ENCODE measurements at regions not wholly inside any gene's neighbourhood (a gene's known extent, or its start where the extent isn't known, plus 50 kb on each side); places are given as distances from the start of the nearest gene placed in this dataset.

GRCh38 chr5:2895876-2896275, 144.4 kb upstream of the IRX2 start:
- H3K27me3 Mint-ChIP-seq: no peaks in the 10 kb centered on the region
- intact Hi-C loops (cut with micrococcal nuclease): no loop called here
- POLR2A ChIA-PET: no interaction called here
- no peaks in the 10 kb centered on the region for H3K4me1 Mint-ChIP-seq
- H3K36me3 Mint-ChIP-seq (ENCODE audit: low read depth): no peaks in the 10 kb centered on the region
- no peak for DNase-seq
- no peak overlapping the region for H3K4me3 Mint-ChIP-seq
- CTCF ChIA-PET: no interaction called here
- no peak overlapping the region for H3K27ac Mint-ChIP-seq
- no peak for TF ChIP-seq CTCF (IDR thresholded peaks at IDR 0.05)
- peaks cover 3% of the 10 kb centered on the region for H3K9me3 Mint-ChIP-seq
- no peak for ATAC-seq (ENCODE audit: low read depth)

- ChIA-PET POLR2A (no interaction called here), CTCF (no interaction called here)
- Mint-ChIP-seq H3K36me3 (ENCODE audit: low read depth) (no peaks in the 10 kb centered on the region), H3K27me3 (no peaks in the 10 kb centered on the region), H3K27ac (no peak overlapping the region), H3K9me3 (no peaks in the 10 kb centered on the region), H3K4me1 (no peaks in the 10 kb centered on the region), H3K4me3 (no peak overlapping the region)
- intact Hi-C loops (cut with micrococcal nuclease): no loop called here
- ATAC-seq (ENCODE audit: low read depth) (no peak), DNase-seq (no peak)
- no peak for TF ChIP-seq CTCF (IDR thresholded peaks at IDR 0.05)
Measured at GRCh38 chr5:2895196-2895595, 143.7 kb upstream of the IRX2 start.

- no peaks in the 10 kb centered on the region for H3K4me1 Mint-ChIP-seq
- no peaks in the 10 kb centered on the region for H3K9me3 Mint-ChIP-seq
Measured at GRCh38 chr5:2894736-2895135, 143.3 kb upstream of the IRX2 start.

GRCh38 chr5:2894316-2894715, 142.8 kb upstream of the IRX2 start:
- ATAC-seq (ENCODE audit: low read depth) (no peak), DNase-seq (no peak)
- Mint-ChIP-seq H3K4me3 (no peak overlapping the region), H3K27ac (no peak overlapping the region), H3K9me3 (no peaks in the 10 kb centered on the region), H3K27me3 (no peaks in the 10 kb centered on the region), H3K36me3 (ENCODE audit: low read depth) (no peaks in the 10 kb centered on the region), H3K4me1 (no peaks in the 10 kb centered on the region)
- ChIA-PET CTCF (no interaction called here), POLR2A (no interaction called here)
- intact Hi-C loops (cut with micrococcal nuclease): no loop called here
- TF ChIP-seq CTCF (IDR thresholded peaks at IDR 0.05): no peak

More at GRCh38 chr5:2894736-2895135, 143.3 kb upstream of the IRX2 start:
- TF ChIP-seq CTCF (IDR thresholded peaks at IDR 0.05): no peak
- POLR2A ChIA-PET: no interaction called here
- ATAC-seq (ENCODE audit: low read depth): no peak
- CTCF ChIA-PET: no interaction called here
- Mint-ChIP-seq H3K36me3 (ENCODE audit: low read depth) (no peaks in the 10 kb centered on the region), H3K27ac (no peak overlapping the region), H3K4me3 (no peak overlapping the region), H3K27me3 (no peaks in the 10 kb centered on the region)
- no peak for DNase-seq
- intact Hi-C loops (cut with micrococcal nuclease): no loop called here

- no peak for TF ChIP-seq CTCF (IDR thresholded peaks at IDR 0.05)
- CTCF ChIA-PET: no interaction called here
- intact Hi-C loops (cut with micrococcal nuclease): no loop called here
- ATAC-seq (ENCODE audit: low read depth) (no peak), DNase-seq (no peak)
- no peaks in the 10 kb centered on the region for H3K36me3 Mint-ChIP-seq (ENCODE audit: low read depth)
- H3K27ac Mint-ChIP-seq: no peak overlapping the region
- H3K4me1 Mint-ChIP-seq: no peaks in the 10 kb centered on the region
- no peaks in the 10 kb centered on the region for H3K27me3 Mint-ChIP-seq
- POLR2A ChIA-PET: no interaction called here
- no peak overlapping the region for H3K4me3 Mint-ChIP-seq
- H3K9me3 Mint-ChIP-seq: no peaks in the 10 kb centered on the region
Measured at GRCh38 chr5:2892466-2893000, 141.1 kb upstream of the IRX2 start.

Measured in activated B cell treated with CpG ODN at 0.5 μM for 24 hours (primary cell).